Body of pancreas (tissue), 4 donors: ENCODE measurements at regions not wholly inside any gene's neighbourhood (a gene's known extent, or its start where the extent isn't known, plus 50 kb on each side); places are given as distances from the start of the nearest gene placed in this dataset.
"Not testable (repeated sequence)": the region's sequence is repeated elsewhere in the genome, so short reads cannot be mapped to it uniquely, and the experiment has no call there.

ENCODE experiments used
- ATAC-seq: fragments of 150-250 bp; one replicate; pipeline ENCODE4 v1.9.1; 2016
- DNase-seq, 4 donors: peaks; one replicate each; pipeline ENCODE4 v3.0.0-alpha.2; 2019
- H3K27ac ChIP-seq, 4 donors: fragments of 200-600 bp; sonication (generic); 1 replicate in 3 of 4; 2 replicates in 1 of 4; pipeline versions ENCODE4 v1.5.1 to v1.6.1; 2016 to 2019; ENCODE audit warnings: mild to moderate bottlenecking in 1 of 4, mixed read lengths in 1 of 4, moderate library complexity in 1 of 4
- H3K27me3 ChIP-seq, 2 donors: fragments of 200-600 bp; sonication (generic); one replicate each; pipeline ENCODE4 v1.6.0; 2016; ENCODE audit warnings: mild to moderate bottlenecking in 1 of 2
- H3K36me3 ChIP-seq, 2 donors: fragments of 200-600 bp; sonication (generic); replicated peaks in 1 of 2; 2 replicates each; pipeline ENCODE4 v1.5.1; 2016; ENCODE audit warnings: low read depth in 2 of 2; ENCODE audit not compliant: insufficient read depth in 1 of 2
- H3K4me1 ChIP-seq: fragments of 200-600 bp; sonication (generic); one replicate; pipeline ENCODE4 v1.6.0; 2016
- H3K4me3 ChIP-seq, 2 donors: fragments of 200-600 bp; sonication (generic); 1 replicate in 1 of 2; 2 replicates in 1 of 2; pipeline ENCODE4 v1.5.1; 2016 to 2019
- H3K9me3 ChIP-seq, 3 donors: fragments of 200-600 bp; sonication (generic); 1 replicate in 2 of 3; 2 replicates in 1 of 3; pipeline ENCODE4 v1.5.1; 2016
- POLR2A ChIP-seq, 3 donors: fragments of 450-650 bp; IDR thresholded peaks; one replicate each; pipeline ENCODE4 v1.6.1; 2016; ENCODE audit warnings: antibody characterized with exemption in 3 of 3, mild to moderate bottlenecking in 2 of 3
- WGBS, 2 donors: methylation state at CpG; one replicate each; pipeline ENCODE4 v1.1.5; 2017; 5-methylcytosine and 5-hydroxymethylcytosine counted together
- intact Hi-C: fragments of 100-400 bp; cut with DNase I; formaldehyde crosslinking; loops from one replicate; pipeline ENCODE4 v1.15.1; 2023
- TF ChIP-seq, protein P1 (sequence below), 7 experiments: fragments of 450-650 bp in 4 of 7; fragments of 200-600 bp in 3 of 7; sonication (generic) in 3 of 7; IDR thresholded peaks; one replicate each; pipeline ENCODE4 v1.5.1; 2016 to 2019; ENCODE audit warnings: antibody characterized with exemption in 7 of 7

DNA sequence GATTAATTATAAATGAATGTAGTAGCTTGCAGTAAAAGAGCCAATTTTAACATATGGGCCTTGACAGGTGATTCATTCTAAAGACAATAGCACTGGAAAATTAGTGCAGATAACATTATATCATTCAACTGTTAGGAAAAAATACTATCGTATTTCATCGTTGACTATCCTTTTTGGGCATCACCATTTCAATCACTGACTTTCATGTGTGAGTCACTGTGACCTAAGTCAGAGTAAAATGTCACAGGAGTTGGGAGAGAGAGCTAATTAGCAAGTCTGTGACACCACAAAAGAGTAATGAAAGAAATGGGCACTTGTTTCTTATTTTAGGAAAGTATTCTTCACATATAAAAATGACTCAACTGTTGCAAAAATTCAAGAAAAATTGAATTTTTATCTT is 253.8 kb upstream of the CNTN5 start:
- intact Hi-C loops, result no loop called here
- DNase-seq (no peak), ATAC-seq (no peak)
- H3K9me3 ChIP-seq, result peaks cover 0 to 7% (median 0%) of the 10 kb centered on the region in 3 donors
- no peak overlapping the region for H3K27ac ChIP-seq
- WGBS, 2 donors, result 57 to 70% methylated on average over 2 of the region's 2 CpGs
- no peaks in the 10 kb centered on the region for H3K36me3 ChIP-seq
- TF ChIP-seq, protein P1, sequence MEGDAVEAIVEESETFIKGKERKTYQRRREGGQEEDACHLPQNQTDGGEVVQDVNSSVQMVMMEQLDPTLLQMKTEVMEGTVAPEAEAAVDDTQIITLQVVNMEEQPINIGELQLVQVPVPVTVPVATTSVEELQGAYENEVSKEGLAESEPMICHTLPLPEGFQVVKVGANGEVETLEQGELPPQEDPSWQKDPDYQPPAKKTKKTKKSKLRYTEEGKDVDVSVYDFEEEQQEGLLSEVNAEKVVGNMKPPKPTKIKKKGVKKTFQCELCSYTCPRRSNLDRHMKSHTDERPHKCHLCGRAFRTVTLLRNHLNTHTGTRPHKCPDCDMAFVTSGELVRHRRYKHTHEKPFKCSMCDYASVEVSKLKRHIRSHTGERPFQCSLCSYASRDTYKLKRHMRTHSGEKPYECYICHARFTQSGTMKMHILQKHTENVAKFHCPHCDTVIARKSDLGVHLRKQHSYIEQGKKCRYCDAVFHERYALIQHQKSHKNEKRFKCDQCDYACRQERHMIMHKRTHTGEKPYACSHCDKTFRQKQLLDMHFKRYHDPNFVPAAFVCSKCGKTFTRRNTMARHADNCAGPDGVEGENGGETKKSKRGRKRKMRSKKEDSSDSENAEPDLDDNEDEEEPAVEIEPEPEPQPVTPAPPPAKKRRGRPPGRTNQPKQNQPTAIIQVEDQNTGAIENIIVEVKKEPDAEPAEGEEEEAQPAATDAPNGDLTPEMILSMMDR (IDR thresholded peaks at IDR 0.05), result no peak
- no peak for TF ChIP-seq POLR2A (IDR thresholded peaks at IDR 0.05)
- H3K4me1 ChIP-seq, result no peaks in the 10 kb centered on the region
- no peaks in the 10 kb centered on the region for H3K27me3 ChIP-seq
- H3K4me3 ChIP-seq, result no peak overlapping the region

DNA sequence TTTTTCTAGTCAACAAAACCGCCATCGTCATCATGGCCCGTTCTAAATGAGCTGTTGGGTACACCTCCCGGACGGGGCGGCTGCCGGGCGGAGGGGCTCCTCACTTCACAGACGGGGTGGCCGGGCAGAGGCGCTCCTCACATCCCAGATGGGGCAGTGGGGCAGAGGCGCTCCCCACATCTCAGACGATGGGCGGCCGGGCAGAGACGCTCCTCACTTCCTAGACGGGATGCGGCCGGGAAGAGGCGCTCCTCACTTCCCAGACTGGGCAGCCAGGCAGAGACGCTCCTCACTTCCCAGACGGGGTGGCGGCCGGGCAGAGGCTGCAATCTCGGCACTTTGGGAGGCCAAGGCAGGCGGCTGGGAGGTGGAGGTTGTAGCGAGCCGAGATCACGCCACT is 250.7 kb upstream of the CNTN5 start:
- H3K36me3 ChIP-seq, ATAC-seq, H3K9me3 ChIP-seq, H3K4me1 ChIP-seq, H3K27ac ChIP-seq, H3K4me3 ChIP-seq, intact Hi-C loops, DNase-seq, H3K27me3 ChIP-seq: not testable (repeated sequence)
- 77 to 86% methylated on average over 4 to 12 of the region's 29 CpGs for WGBS, 2 donors

DNA sequence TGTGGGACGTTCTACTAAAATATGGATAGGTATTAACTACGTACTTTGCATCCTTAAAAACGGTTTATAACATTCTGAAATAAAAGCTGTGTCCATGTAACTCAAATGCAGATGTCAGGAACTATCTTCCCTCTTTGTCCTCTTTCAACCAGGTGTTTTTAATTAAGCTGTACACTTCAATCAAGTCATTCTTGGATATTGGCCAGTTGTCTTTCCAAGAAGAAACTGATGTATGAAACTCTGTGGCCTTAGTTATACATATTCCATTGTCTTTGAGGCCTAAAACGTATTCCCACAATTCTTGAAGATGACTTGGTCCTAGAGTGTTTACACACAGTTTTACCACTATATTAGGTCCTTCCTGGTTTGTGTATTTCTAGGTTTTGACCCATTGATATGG is 249.0 kb upstream of the CNTN5 start:
- ATAC-seq (no peak), DNase-seq (no peak)
- Histone ChIP-seq H3K27ac (no peak overlapping the region), H3K4me1 (no peaks in the 10 kb centered on the region), H3K27me3 (no peaks in the 10 kb centered on the region), H3K9me3 (no peaks in the 10 kb centered on the region), H3K36me3 (no peaks in the 10 kb centered on the region), H3K4me3 (no peak overlapping the region)
- TF ChIP-seq, protein P1 (IDR thresholded peaks at IDR 0.05), result no peak
- TF ChIP-seq POLR2A (IDR thresholded peaks at IDR 0.05), result no peak
- 45 to 48% methylated on average over 4 of the region's 4 CpGs for WGBS, 2 donors
- intact Hi-C loops, result no loop called here

DNA sequence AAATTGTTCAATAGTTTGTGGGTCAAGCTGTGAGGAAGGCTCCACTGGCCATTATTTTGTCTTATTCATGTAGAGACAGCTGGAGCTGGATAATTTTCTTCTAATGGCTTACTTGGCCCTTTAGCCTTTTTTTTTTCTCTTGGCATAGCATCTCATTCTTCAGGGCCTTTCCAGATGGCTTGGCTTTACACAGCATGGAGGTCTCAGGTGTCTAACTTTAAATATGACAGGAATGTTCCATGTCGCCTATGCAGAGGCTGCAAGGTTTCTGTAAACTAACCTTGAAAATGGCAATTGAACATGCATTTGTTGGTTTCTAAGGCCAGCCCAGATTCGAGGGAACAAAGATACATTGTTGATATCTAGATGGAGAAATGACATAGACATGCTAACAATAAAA is 247.9 kb upstream of the CNTN5 start:
- Histone ChIP-seq H3K36me3 (no peaks in the 10 kb centered on the region), H3K27ac (no peak overlapping the region), H3K4me3 (no peak overlapping the region), H3K4me1 (no peaks in the 10 kb centered on the region), H3K9me3 (no peaks in the 10 kb centered on the region), H3K27me3 (no peaks in the 10 kb centered on the region)
- intact Hi-C loops, result no loop called here
- DNase-seq (no peak), ATAC-seq (no peak)
- WGBS, 2 donors, result 26 to 40% methylated on average over 2 of the region's 2 CpGs
- TF ChIP-seq, protein P1 (IDR thresholded peaks at IDR 0.05), result no peak
- no peak for TF ChIP-seq POLR2A (IDR thresholded peaks at IDR 0.05)

DNA sequence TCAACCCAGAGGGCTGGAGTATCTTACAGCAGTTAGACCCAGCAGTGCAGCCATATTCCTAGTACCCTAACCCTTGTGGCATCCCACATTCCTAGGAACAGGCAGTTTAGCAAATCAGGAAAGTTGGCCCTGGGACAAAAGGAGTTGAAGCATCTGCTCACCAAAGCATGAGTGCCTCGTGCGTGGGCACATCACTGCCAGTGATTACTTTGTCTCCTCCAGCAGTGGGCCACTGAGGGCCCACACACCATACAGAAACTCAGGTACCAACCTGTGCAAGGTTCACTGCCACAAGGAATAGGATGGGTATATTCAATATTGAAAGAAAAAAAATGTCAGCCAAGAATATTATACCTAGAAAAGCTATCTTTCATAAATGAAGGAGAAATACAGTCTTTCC is 227.5 kb upstream of the CNTN5 start:
- H3K27ac ChIP-seq, result no peak overlapping the region
- no peak overlapping the region for H3K4me3 ChIP-seq
- WGBS, 2 donors, result 59 to 89% methylated on average over 2 of the region's 2 CpGs
- intact Hi-C loops, result no loop called here
- H3K36me3 ChIP-seq, result no peaks in the 10 kb centered on the region
- no peak for TF ChIP-seq POLR2A (IDR thresholded peaks at IDR 0.05)
- TF ChIP-seq, protein P1 (IDR thresholded peaks at IDR 0.05), result no peak
- ATAC-seq (no peak), DNase-seq (no peak)
- peaks cover 0 to 6% (median 0%) of the 10 kb centered on the region in 3 donors for H3K9me3 ChIP-seq
- H3K4me1 ChIP-seq, result no peaks in the 10 kb centered on the region
- no peaks in the 10 kb centered on the region for H3K27me3 ChIP-seq
